ENCODE measurements at regions not wholly inside any gene's neighbourhood (a gene's known extent, or its start where the extent isn't known, plus 50 kb on each side); places are given as distances from the start of the nearest gene placed in this dataset.

- TF ChIP-seq CTCF (IDR thresholded peaks at IDR 0.05 in 2 of 3, conservative IDR thresholded peaks at IDR 0.05 in 1 of 3; ENCODE audit: insufficient read depth in 2 of 3, low read depth in 1 of 3, low read length in 3 of 3) (no peak), CHD4 (IDR thresholded peaks at IDR 0.05; ENCODE audit: insufficient read depth, insufficient replicate concordance, low read depth, low read length, poor library complexity, severe bottlenecking) (no peak)
Measured at GRCh38 chr12:75888874-75889613, 142.5 kb downstream of the PHLDA1 start.
